ENCODE measurements at regions not wholly inside any gene's neighbourhood (a gene's known extent, or its start where the extent isn't known, plus 50 kb on each side); places are given as distances from the start of the nearest gene placed in this dataset.
A peak's percentile ranks its signal among the peaks of the same experiment; 100 is the strongest.

DNA sequence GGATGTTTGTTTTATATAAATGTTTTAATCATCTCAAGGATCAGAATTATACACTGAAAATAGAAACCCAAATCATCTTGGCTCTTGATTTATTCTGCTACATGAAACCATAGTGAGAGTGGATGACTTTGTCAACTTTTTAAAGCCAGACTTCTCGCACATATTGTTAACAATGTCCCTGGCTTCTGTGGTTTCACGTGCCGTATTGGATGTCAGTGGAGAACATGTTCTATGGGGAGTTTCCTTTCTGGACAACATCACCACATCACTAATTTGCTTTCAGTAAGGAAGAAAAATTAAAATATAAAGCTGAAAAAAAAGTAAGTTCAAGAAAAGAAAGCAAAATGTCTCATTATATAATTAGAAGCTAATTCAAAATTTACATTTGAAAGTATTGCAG, 297.1 kb upstream of the MME start:
- H3K27ac ChIP-seq, result no peak overlapping the region; the same call in 1 of the 2 replicates
- TF ChIP-seq, protein P1, sequence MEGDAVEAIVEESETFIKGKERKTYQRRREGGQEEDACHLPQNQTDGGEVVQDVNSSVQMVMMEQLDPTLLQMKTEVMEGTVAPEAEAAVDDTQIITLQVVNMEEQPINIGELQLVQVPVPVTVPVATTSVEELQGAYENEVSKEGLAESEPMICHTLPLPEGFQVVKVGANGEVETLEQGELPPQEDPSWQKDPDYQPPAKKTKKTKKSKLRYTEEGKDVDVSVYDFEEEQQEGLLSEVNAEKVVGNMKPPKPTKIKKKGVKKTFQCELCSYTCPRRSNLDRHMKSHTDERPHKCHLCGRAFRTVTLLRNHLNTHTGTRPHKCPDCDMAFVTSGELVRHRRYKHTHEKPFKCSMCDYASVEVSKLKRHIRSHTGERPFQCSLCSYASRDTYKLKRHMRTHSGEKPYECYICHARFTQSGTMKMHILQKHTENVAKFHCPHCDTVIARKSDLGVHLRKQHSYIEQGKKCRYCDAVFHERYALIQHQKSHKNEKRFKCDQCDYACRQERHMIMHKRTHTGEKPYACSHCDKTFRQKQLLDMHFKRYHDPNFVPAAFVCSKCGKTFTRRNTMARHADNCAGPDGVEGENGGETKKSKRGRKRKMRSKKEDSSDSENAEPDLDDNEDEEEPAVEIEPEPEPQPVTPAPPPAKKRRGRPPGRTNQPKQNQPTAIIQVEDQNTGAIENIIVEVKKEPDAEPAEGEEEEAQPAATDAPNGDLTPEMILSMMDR (conservative IDR thresholded peaks at IDR 0.05), result no peak
- TF ChIP-seq ZFX (IDR thresholded peaks at IDR 0.05), result no peak

DNA sequence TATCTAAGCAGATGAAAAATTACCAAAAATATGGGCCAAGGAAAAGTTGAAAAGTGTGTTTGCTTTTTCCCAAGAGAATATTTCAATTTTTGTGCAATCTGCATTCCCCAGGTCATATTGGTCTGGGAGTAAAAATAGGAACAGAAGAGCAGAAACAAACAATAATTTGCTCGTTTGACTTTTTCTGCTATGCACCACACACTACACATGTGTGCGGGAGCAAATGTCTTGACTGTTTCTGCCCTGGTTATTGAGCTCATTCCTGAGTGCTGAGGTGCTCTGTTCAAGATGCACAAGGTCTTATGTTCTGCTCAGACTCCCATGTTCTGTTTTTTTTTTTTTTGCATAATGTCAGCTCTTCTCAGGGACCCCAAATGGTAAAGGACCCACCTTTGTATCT, 298.0 kb upstream of the MME start:
- peak overlapping the region; percentile 72; the same call in 1 of the 2 replicates for H3K27ac ChIP-seq

DNA sequence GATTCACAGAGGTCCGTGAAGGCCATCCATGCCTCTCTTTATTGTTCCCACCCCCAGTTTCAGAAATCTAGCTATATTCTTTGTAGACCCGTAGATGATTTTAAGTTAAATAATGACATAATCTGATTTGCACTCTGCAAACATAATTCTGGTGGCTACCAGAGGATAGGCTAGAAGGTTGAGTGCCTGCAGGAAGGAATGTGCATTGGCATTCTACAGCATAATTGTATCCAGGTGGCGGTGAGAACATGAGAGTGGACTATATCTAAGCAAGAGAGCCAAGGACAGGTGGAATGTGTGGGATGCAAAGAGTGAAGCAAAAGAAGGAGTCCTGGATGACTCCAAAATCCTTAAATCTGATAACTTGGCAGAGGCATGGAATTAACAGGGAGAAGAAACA, 298.5 kb upstream of the MME start:
- peak overlapping the region; percentile 72; the same call in 1 of the 2 replicates for H3K27ac ChIP-seq
- no peak for TF ChIP-seq ZFX (IDR thresholded peaks at IDR 0.05)
- TF ChIP-seq, protein P1 (conservative IDR thresholded peaks at IDR 0.05), result 0 out of 2 replicates have a peak, but pooled peaks have one; percentile 5

More for the DNA sequence above, 298.0 kb upstream of the MME start:
- TF ChIP-seq, protein P1 (conservative IDR thresholded peaks at IDR 0.05), result no peak
- TF ChIP-seq ZFX (IDR thresholded peaks at IDR 0.05), result no peak

DNA sequence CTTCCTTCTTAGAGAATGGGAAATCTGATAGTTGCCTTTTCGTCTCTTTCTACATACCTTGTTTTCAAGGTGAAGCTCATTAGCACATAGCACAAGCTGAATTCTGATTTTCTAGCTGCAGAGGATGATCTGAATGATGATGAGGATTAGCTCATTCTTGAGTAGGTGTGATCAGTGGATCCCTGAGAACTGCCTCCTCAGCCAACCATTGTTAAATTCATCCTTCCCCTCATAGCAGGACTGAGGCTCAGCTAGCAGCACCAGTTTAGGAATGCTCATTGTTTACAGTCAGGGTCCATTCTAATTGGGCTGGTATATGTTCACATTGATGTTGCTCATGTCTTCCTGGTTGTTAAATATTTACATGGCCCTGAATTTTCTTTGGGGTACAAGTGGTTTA, 299.9 kb upstream of the MME start:
- TF ChIP-seq ZFX (IDR thresholded peaks at IDR 0.05), result no peak
- TF ChIP-seq, protein P1 (conservative IDR thresholded peaks at IDR 0.05), result no peak
- H3K27ac ChIP-seq, result peak overlapping the region; percentile 17; the same call in 1 of the 2 replicates

DNA sequence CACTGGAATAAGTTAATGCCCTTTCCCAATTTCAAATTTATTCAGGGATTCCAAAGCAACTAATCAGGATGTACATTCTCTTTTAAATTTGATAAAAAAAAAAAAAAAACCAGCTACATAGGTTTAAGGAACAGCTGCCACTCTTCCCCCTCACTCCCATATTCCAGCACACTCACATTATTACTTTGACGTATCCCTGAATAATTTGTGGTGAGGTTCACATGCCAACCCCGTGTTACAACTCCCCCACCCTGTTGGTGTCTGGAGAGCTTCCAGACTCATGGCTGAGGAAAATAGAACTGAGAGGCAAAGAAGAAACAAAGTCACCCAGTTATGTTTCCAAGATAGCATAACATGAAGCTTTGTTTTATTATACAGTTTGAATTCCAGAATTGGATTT, 300.5 kb upstream of the MME start:
- no peak overlapping the region for H3K27ac ChIP-seq
- TF ChIP-seq, protein P1 (conservative IDR thresholded peaks at IDR 0.05), result no peak
- TF ChIP-seq ZFX (IDR thresholded peaks at IDR 0.05), result no peak

DNA sequence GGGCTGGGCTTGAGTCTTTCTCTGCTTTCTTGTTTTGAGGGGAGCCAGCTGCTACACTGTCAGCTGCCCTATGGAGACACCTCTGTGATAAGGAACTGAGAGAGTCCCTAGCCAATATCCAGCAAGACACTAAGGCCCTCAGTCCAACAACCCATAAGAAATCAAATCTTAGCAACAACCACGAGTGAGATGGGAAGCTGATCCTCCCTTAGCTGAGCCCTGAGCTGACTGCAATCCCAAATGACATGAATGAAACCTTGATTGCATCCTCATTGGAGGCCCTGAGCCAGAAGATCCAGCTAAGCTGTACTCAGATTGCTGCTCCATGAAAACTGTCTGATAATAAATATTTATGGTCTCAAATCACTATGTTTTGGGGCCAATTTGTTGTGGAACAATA, 302.1 kb upstream of the MME start:
- TF ChIP-seq, protein P1 (conservative IDR thresholded peaks at IDR 0.05), result no peak
- TF ChIP-seq ZFX (IDR thresholded peaks at IDR 0.05), result no peak
- H3K27ac ChIP-seq, result peak overlapping the region; percentile 36; the same call in 1 of the 2 replicates

DNA sequence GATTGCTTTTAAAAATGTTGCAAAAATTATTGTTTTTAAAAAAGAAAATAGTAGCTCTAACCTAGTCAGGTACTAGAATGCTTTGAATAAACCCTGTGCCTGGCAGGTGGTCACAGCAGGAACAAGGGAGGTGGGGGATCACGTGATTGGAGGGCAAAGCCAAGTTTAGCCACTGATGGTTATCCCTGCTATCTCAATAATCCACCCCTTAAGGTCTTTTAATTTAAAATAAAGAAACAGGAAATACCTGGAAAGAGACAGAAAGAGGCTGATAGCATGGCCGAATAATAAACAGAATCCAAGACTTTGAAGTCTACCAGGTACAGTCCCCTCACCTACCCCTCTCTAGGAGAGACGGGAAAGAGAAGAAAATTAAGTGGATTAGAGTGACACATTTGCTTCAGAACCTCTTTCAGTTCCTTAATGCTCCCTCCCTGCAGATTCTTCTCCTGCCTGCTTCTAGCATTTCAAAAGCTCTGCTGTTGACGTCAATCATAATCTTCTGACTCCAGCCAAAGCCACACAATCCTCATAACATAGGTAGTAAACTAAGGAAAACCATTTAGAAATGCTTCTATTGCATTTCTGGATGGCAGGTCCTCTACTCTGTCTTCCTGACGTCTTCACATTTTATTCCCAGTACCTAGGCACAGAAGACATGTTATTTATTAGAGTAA, 303.4 kb upstream of the MME start:
- H3K27ac ChIP-seq, result peak overlapping the region; percentile 58; the same call in 1 of the 2 replicates
- no peak for TF ChIP-seq ZFX (IDR thresholded peaks at IDR 0.05)
- TF ChIP-seq, protein P1 (conservative IDR thresholded peaks at IDR 0.05), result no peak
